NOMO-1 treated with dmso at 0.1 percent for 144 hours (cell line): ENCODE measurements at regions not wholly inside any gene's neighbourhood (a gene's known extent, or its start where the extent isn't known, plus 50 kb on each side); places are given as distances from the start of the nearest gene placed in this dataset.

ENCODE experiments used
- DNase-seq: peaks from one replicate; lab custom pipeline; 2025; ENCODE audit not compliant: unreplicated experiment; lab: John Stamatoyannopoulos, UW

DNA sequence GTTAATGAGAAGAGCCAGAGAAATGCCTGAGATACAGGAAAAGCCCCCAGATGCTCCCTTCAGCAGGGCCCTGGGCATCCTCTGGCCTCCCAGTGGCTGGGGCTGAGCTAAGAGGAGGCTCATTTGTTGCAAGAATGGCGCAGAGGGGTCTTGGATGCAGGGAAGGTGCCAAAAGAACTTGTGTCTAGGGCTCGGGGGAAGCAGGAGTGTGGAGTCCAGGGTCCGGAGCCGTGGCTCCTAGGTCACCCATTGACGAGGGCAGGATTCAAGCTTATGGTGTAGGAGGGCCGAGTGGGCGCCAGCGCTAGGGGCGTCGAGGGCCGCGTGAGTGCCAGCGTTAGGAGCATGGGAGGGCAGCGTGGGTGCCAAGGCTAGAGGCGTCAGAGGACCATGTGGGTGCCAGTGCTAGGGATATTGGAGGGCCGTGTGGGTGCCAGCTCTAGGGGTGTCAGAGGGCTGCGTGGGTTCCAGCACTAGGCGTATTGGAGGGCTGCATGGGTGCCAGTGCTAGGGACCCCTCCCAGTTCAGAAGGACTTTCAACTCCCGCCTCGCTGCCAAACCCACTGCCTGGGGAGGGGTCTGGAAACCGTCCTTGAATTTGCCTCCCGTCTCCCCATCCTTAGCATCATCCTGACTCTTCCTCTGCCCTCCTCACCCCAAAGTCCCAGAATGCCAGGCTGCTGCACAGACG is 250.5 kb upstream of the AFDN start:
- no peak for DNase-seq

DNA sequence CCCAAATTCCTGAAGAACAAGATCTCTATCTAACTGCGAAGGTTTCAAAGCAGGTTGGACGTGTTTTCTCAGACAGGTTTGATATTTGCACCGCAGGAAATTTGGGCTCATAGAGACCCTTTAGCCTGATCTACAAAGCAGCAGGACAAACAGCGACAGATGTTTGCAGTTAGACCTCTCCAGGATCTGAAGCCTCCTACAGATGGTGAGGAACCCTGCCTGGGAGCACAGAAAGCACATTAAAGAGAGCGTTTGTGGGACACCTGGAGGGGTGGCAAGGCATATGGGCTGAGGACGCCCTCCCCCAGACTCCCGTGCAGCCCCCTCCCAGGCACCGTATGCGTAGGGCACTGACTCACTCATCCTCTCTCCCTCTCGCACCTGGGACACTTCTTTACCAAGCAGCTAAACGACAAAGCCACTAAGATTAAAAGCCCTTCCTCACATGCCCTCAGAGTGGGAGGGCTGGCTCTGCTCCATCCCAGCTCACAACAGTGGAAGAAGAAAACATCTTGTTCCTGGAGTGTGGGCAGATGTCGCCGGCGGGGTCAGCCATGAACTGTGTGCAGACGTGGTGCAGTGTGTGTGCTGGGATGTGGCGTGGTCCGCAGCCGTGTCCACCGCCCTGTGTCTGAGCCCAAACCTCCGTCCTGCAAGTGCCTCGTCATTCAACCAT is 249.7 kb upstream of the AFDN start:
- DNase-seq: no peak

DNA sequence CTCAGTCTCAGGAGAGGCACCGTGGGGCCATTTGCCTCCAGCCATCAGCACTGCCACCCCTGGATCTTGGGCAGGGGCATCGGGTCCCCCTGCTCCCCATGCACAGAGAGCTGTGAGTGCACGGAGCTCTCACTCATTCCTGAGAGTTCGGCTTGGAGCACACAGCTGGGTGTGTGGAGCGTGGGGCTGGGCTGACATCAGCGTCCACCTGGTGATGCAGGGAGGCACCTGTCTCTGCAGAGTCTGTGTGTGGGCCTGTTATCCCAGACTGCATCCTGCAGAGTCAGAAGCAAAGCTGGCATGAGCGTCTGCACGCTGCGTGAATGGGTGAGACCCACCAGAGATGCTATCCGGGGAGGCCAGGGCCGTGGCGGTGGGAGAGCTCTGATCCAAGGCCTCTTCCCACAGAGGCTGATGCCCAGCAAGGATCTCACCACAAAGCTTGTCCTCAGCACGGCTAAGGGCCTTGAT is 248.8 kb upstream of the AFDN start:
- DNase-seq: no peak

GRCh38 chr6:167578371-167578901 is 248.3 kb upstream of the AFDN start:
- DNase-seq: no peak

GRCh38 chr6:167579806-167580618 is 246.7 kb upstream of the AFDN start:
- DNase-seq: no peak

- no peak for DNase-seq
Observed at GRCh38 chr6:167580619-167580911, 246.1 kb upstream of the AFDN start.

- DNase-seq: no peak
Observed at GRCh38 chr6:167581637-167582036, 245.1 kb upstream of the AFDN start.

- no peak for DNase-seq
Observed at GRCh38 chr6:167583412-167583811, 243.3 kb upstream of the AFDN start.

GRCh38 chr6:167588181-167588919 is 238.4 kb upstream of the AFDN start:
- no peak for DNase-seq

GRCh38 chr6:167588920-167589614 is 237.6 kb upstream of the AFDN start:
- DNase-seq: no peak

DNA sequence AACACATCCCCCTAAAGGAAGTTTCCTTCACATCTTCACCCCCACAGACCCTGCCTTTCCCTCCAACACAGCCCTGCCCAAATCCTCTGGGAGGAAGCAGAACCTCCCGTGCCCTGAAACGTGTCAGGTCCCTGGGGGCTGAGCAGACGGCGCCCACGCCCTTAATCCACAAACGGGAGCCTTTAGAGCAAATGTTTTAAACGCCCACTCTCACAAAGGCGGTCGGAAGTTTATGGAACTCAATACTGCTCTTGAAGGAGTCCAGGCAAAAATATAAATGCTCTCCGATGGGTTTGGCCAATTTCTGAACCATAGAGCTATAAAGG is 237.1 kb upstream of the AFDN start:
- no peak for DNase-seq

GRCh38 chr6:167590193-167590592 is 236.5 kb upstream of the AFDN start:
- no peak for DNase-seq
